Endothelial cell of umbilical vein (primary cell): ENCODE measurements at regions not wholly inside any gene's neighbourhood (a gene's known extent, or its start where the extent isn't known, plus 50 kb on each side); places are given as distances from the start of the nearest gene placed in this dataset.

Source experiments
- CTCF ChIP-seq, 2 donors: IDR thresholded peaks; 1 replicate in 1 of 2; 2 replicates in 1 of 2; pipeline ENCODE4 v1.5.1; 2011; ENCODE audit warnings: low read length in 2 of 2, mild to moderate bottlenecking in 2 of 2, moderate library complexity in 2 of 2, control low read depth in 1 of 2, inconsistent platforms in 1 of 2, low read depth in 1 of 2; ENCODE audit not compliant: insufficient read depth in 1 of 2; ENCODE audit errors: extremely low read depth in 1 of 2
- POLR2A ChIP-seq: IDR thresholded peaks from 2 replicates; pipeline ENCODE4 v1.6.1; 2012; ENCODE audit warnings: low read depth, mild to moderate bottlenecking, control low read depth, low read length

GRCh38 chr16:65353183-65353582, 231.3 kb upstream of the CDH11 start:
- no peak for TF ChIP-seq CTCF (IDR thresholded peaks at IDR 0.05; ENCODE audit: extremely low read depth in 1 of 2, insufficient read depth in 1 of 2, low read depth in 1 of 2, low read length in 2 of 2)
- no peak for TF ChIP-seq POLR2A
